ENCODE measurements at regions not wholly inside any gene's neighbourhood (a gene's known extent, or its start where the extent isn't known, plus 50 kb on each side); places are given as distances from the start of the nearest gene placed in this dataset.

GRCh38 chr7:142334806-142335205 lies 76.9 kb upstream of the PRSS58 start:
- Histone ChIP-seq H3K27ac (no peak overlapping the region), H3K4me1 (no peaks in the 10 kb centered on the region), H3K36me3 (no peaks in the 10 kb centered on the region), H3K4me3 (no peak overlapping the region), H3K9me3 (no peaks in the 10 kb centered on the region), H3K27me3 (no peaks in the 10 kb centered on the region)
- TF ChIP-seq POLR2A (IDR thresholded peaks at IDR 0.05) (no peak), POLR2AphosphoS5 (IDR thresholded peaks at IDR 0.05) (no peak), EP300 (IDR thresholded peaks at IDR 0.05; ENCODE audit: low read depth) (no peak)
- TF ChIP-seq, protein P1, sequence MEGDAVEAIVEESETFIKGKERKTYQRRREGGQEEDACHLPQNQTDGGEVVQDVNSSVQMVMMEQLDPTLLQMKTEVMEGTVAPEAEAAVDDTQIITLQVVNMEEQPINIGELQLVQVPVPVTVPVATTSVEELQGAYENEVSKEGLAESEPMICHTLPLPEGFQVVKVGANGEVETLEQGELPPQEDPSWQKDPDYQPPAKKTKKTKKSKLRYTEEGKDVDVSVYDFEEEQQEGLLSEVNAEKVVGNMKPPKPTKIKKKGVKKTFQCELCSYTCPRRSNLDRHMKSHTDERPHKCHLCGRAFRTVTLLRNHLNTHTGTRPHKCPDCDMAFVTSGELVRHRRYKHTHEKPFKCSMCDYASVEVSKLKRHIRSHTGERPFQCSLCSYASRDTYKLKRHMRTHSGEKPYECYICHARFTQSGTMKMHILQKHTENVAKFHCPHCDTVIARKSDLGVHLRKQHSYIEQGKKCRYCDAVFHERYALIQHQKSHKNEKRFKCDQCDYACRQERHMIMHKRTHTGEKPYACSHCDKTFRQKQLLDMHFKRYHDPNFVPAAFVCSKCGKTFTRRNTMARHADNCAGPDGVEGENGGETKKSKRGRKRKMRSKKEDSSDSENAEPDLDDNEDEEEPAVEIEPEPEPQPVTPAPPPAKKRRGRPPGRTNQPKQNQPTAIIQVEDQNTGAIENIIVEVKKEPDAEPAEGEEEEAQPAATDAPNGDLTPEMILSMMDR (IDR thresholded peaks at IDR 0.05) = no peak
- intact Hi-C loops (cut with DNase I; ENCODE audit: low total_unique reads) = no loop called here
- 100% methylated on average over 1 of the region's 1 CpG; no CpG with 5 or more reads in 1 of the 2 donors for WGBS, 2 donors (ENCODE audit: low coverage in 1 of 2)
- no peak for DNase-seq
- in situ Hi-C loops (cut with MboI; ENCODE audit: low pct_ligation_motif_present in 1 of 4, low pct_unique_long_range_greater_than_20kb in 1 of 4, low sequenced_read_pairs in 3 of 4) = no loop called here

GRCh38 chr7:142334236-142334635 lies 76.4 kb upstream of the PRSS58 start:
- 59 to 80% methylated on average over 2 of the region's 2 CpGs for WGBS, 2 donors (ENCODE audit: low coverage in 1 of 2)
- H3K4me3 ChIP-seq = no peak overlapping the region
- no peaks in the 10 kb centered on the region for H3K9me3 ChIP-seq
- DNase-seq = no peak
- intact Hi-C loops (cut with DNase I; ENCODE audit: low total_unique reads) = no loop called here
- H3K36me3 ChIP-seq = no peaks in the 10 kb centered on the region
- no peaks in the 10 kb centered on the region for H3K4me1 ChIP-seq
- H3K27ac ChIP-seq = no peak overlapping the region
- TF ChIP-seq, protein P1 (IDR thresholded peaks at IDR 0.05) = no peak
- in situ Hi-C loops (cut with MboI; ENCODE audit: low pct_ligation_motif_present in 1 of 4, low pct_unique_long_range_greater_than_20kb in 1 of 4, low sequenced_read_pairs in 3 of 4) = no loop called here
- no peaks in the 10 kb centered on the region for H3K27me3 ChIP-seq

GRCh38 chr7:142332421-142332820 lies 74.6 kb upstream of the PRSS58 start:
- 86% methylated on average over 6 of the region's 6 CpGs; no CpG with 5 or more reads in 1 of the 2 donors for WGBS, 2 donors (ENCODE audit: low coverage in 1 of 2)
- intact Hi-C loops (cut with DNase I; ENCODE audit: low total_unique reads) = no loop called here
- TF ChIP-seq, protein P1 (IDR thresholded peaks at IDR 0.05) = no peak
- TF ChIP-seq POLR2A (IDR thresholded peaks at IDR 0.05) = no peak
- no peak for TF ChIP-seq EP300 (IDR thresholded peaks at IDR 0.05; ENCODE audit: low read depth)
- TF ChIP-seq POLR2AphosphoS5 (IDR thresholded peaks at IDR 0.05) = no peak
- no peaks in the 10 kb centered on the region for H3K4me1 ChIP-seq
- no peaks in the 10 kb centered on the region for H3K27me3 ChIP-seq
- H3K27ac ChIP-seq = no peak overlapping the region
- no peaks in the 10 kb centered on the region for H3K36me3 ChIP-seq
- no peak overlapping the region for H3K4me3 ChIP-seq
- no peak for DNase-seq
- in situ Hi-C loops (cut with MboI; ENCODE audit: low pct_ligation_motif_present in 1 of 4, low pct_unique_long_range_greater_than_20kb in 1 of 4, low sequenced_read_pairs in 3 of 4) = no loop called here
- H3K9me3 ChIP-seq = no peaks in the 10 kb centered on the region

DNA sequence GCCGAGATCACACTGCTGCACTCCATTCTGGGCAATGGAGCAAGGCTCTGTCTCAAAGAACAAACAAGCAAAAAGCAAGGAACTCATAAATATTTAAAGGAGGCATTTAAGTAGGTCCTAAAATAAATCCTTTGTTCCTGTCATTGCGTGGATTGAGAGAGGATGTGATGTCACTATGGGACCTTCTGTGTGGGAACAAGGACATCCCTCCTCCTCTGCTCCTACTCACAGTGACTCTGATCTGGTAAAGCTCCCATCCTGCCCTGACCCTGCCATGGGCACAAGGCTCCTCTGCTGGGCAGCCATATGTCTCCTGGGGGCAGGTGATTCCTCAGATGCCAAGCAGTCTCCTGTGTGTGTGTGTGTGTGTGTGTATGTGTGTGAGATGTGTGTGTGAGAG lies 74.1 kb upstream of the PRSS58 start:
- no peak overlapping the region for H3K4me3 ChIP-seq
- no peaks in the 10 kb centered on the region for H3K9me3 ChIP-seq
- DNase-seq = no peak
- TF ChIP-seq EP300 (IDR thresholded peaks at IDR 0.05; ENCODE audit: low read depth) (no peak), POLR2A (IDR thresholded peaks at IDR 0.05) (no peak), POLR2AphosphoS5 (IDR thresholded peaks at IDR 0.05) (no peak)
- TF ChIP-seq, protein P1 (IDR thresholded peaks at IDR 0.05) = no peak
- H3K27ac ChIP-seq = no peak overlapping the region
- in situ Hi-C loops (cut with MboI; ENCODE audit: low pct_ligation_motif_present in 1 of 4, low pct_unique_long_range_greater_than_20kb in 1 of 4, low sequenced_read_pairs in 3 of 4) = no loop called here
- H3K27me3 ChIP-seq = no peaks in the 10 kb centered on the region
- H3K36me3 ChIP-seq = no peaks in the 10 kb centered on the region
- no peaks in the 10 kb centered on the region for H3K4me1 ChIP-seq
- WGBS, 2 donors (ENCODE audit: low coverage in 1 of 2) = 48 to 70% methylated on average over 2 of the region's 2 CpGs
- intact Hi-C loops (cut with DNase I; ENCODE audit: low total_unique reads) = no loop called here
